Breast epithelium (tissue), 4 donors: ENCODE measurements at regions not wholly inside any gene's neighbourhood (a gene's known extent, or its start where the extent isn't known, plus 50 kb on each side); places are given as distances from the start of the nearest gene placed in this dataset.

ENCODE experiments used
- DNase-seq, 2 donors: peaks; one replicate each; pipeline ENCODE4 v3.0.0-alpha.2; 2019; ENCODE audit warnings: low spot score in 2 of 2
- H3K27ac ChIP-seq, 2 donors: fragments of 200-600 bp; sonication (generic) in 1 of 2; one replicate each; pipeline ENCODE4 v1.5.1; 2016 to 2019; ENCODE audit warnings: mild to moderate bottlenecking in 1 of 2
- H3K27me3 ChIP-seq, 2 donors: fragments of 200-600 bp; sonication (generic) in 1 of 2; one replicate each; pipeline versions ENCODE4 v1.5.1 to v1.6.0; 2017 to 2019; ENCODE audit warnings: control low read depth in 1 of 2, mild to moderate bottlenecking in 1 of 2
- H3K36me3 ChIP-seq: fragments of 200-600 bp; one replicate; pipeline ENCODE4 v1.5.1; 2019
- H3K4me1 ChIP-seq, 2 donors: fragments of 200-600 bp; sonication (generic); one replicate each; pipeline ENCODE4 v1.5.1; 2016 to 2019; ENCODE audit warnings: control low read depth in 1 of 2
- H3K4me3 ChIP-seq, 3 donors: fragments of 200-600 bp; sonication (generic); 1 replicate in 2 of 3; 2 replicates in 1 of 3; pipeline ENCODE4 v1.5.1; 2016 to 2019; ENCODE audit warnings: mild to moderate bottlenecking in 3 of 3, moderate library complexity in 2 of 3
- H3K9me3 ChIP-seq, 2 donors: fragments of 200-600 bp; sonication (generic) in 1 of 2; one replicate each; pipeline ENCODE4 v1.5.1; 2016 to 2019; ENCODE audit warnings: control low read depth in 1 of 2
- POLR2A ChIP-seq: fragments of 450-650 bp; IDR thresholded peaks from one replicate; pipeline ENCODE4 v1.6.1; 2016; ENCODE audit warnings: antibody characterized with exemption, mild to moderate bottlenecking, moderate library complexity
- POLR2AphosphoS5 ChIP-seq, 3 donors: sonication (generic); formaldehyde crosslinking; IDR thresholded peaks; one replicate each; pipeline ENCODE4 v1.6.1; 2017; ENCODE audit warnings: antibody characterized with exemption in 3 of 3
- intact Hi-C: fragments of 100-400 bp; cut with DNase I; formaldehyde crosslinking; loops from one replicate; pipeline ENCODE4 v1.15.1; 2023; ENCODE audit warnings: low total_unique reads
- TF ChIP-seq, protein P1 (sequence below), 3 donors: fragments of 450-650 bp; IDR thresholded peaks; one replicate each; pipeline ENCODE4 v1.5.1; 2016 to 2017; ENCODE audit warnings: antibody characterized with exemption in 3 of 3, mild to moderate bottlenecking in 3 of 3, moderate library complexity in 3 of 3

DNA sequence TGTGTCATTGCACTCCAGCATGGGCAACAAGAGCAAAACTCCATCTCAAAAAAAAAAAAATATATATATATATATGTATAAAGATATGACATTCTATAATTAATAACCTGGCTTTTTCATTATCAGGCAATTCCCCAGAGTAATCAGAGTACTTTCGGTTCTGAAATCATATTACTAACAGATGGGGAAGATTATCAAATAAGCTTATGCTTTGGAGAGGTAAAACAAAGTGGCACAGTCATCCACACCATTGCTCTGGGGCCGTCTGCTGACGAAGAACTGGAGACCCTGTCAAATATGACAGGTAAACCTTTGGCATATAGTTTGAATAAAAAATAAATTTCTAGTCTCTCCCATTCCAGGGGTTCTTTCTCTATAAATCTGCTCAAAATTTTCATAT lies 58.5 kb upstream of the SH3GLB1 start:
- H3K4me1 ChIP-seq: no peaks in the 10 kb centered on the region
- TF ChIP-seq, protein P1, sequence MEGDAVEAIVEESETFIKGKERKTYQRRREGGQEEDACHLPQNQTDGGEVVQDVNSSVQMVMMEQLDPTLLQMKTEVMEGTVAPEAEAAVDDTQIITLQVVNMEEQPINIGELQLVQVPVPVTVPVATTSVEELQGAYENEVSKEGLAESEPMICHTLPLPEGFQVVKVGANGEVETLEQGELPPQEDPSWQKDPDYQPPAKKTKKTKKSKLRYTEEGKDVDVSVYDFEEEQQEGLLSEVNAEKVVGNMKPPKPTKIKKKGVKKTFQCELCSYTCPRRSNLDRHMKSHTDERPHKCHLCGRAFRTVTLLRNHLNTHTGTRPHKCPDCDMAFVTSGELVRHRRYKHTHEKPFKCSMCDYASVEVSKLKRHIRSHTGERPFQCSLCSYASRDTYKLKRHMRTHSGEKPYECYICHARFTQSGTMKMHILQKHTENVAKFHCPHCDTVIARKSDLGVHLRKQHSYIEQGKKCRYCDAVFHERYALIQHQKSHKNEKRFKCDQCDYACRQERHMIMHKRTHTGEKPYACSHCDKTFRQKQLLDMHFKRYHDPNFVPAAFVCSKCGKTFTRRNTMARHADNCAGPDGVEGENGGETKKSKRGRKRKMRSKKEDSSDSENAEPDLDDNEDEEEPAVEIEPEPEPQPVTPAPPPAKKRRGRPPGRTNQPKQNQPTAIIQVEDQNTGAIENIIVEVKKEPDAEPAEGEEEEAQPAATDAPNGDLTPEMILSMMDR (IDR thresholded peaks at IDR 0.05): no peak
- no peak for TF ChIP-seq POLR2A
- TF ChIP-seq POLR2AphosphoS5 (IDR thresholded peaks at IDR 0.05): no peak
- no peak for DNase-seq
- H3K36me3 ChIP-seq: no peaks in the 10 kb centered on the region
- no peaks in the 10 kb centered on the region for H3K9me3 ChIP-seq
- no peaks in the 10 kb centered on the region for H3K27me3 ChIP-seq
- H3K4me3 ChIP-seq: no peak overlapping the region
- H3K27ac ChIP-seq: no peak overlapping the region
- intact Hi-C loops: no loop called here

DNA sequence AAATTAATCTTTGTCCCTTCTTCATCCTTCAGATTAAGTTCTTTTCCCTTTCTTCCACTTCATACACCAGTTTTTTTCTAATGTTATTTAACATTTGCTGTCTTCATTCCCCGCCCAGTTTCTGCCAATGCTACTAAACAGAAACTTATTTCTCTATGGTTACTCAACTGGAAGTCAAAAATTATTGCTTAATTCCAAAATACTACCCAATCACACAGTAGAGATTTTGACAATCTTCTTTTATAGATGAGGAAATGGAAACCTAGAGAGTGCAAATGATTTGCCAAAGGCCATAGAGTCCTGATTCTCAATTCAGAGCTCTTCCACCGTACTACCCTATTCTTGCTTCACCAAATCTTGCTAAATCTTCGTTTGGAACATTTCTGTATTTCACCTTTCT lies 58.1 kb upstream of the SH3GLB1 start:
- intact Hi-C loops: no loop called here
- TF ChIP-seq POLR2A (no peak), POLR2AphosphoS5 (IDR thresholded peaks at IDR 0.05) (no peak)
- TF ChIP-seq, protein P1 (IDR thresholded peaks at IDR 0.05): no peak
- DNase-seq: no peak
- no peaks in the 10 kb centered on the region for H3K4me1 ChIP-seq
- no peak overlapping the region for H3K4me3 ChIP-seq
- no peak overlapping the region for H3K27ac ChIP-seq
- no peaks in the 10 kb centered on the region for H3K9me3 ChIP-seq
- H3K27me3 ChIP-seq: no peaks in the 10 kb centered on the region
- H3K36me3 ChIP-seq: no peaks in the 10 kb centered on the region

DNA sequence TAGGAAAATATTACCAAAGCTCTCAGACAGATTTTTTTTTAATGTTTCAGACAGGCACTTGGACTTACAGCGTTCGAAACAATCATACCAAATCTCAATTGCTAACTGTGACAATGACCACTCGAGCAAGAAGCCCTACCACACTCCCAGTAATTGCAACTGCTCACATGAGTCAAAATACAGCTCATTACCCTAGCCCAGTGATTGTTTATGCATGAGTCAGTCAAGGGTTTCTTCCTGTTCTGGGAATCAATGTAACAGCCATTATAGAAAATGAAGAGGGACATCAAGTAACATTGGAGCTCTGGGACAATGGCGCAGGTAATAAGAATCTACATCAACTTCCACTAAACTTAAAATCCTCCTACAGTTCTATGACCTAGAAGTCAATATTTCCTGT lies 56.1 kb upstream of the SH3GLB1 start:
- H3K4me1 ChIP-seq: no peaks in the 10 kb centered on the region
- no peak overlapping the region for H3K4me3 ChIP-seq
- no peak overlapping the region for H3K27ac ChIP-seq
- TF ChIP-seq POLR2AphosphoS5 (IDR thresholded peaks at IDR 0.05): no peak
- no peak for TF ChIP-seq POLR2A
- TF ChIP-seq, protein P1 (IDR thresholded peaks at IDR 0.05): no peak
- H3K9me3 ChIP-seq: no peaks in the 10 kb centered on the region
- H3K36me3 ChIP-seq: no peaks in the 10 kb centered on the region
- intact Hi-C loops: no loop called here
- DNase-seq: no peak
- H3K27me3 ChIP-seq: no peaks in the 10 kb centered on the region

GRCh38 chr1:86649618-86650017 lies 54.8 kb upstream of the SH3GLB1 start:
- TF ChIP-seq POLR2A: no peak
- no peak for TF ChIP-seq POLR2AphosphoS5 (IDR thresholded peaks at IDR 0.05)
- TF ChIP-seq, protein P1 (IDR thresholded peaks at IDR 0.05): no peak
- Histone ChIP-seq H3K36me3 (no peaks in the 10 kb centered on the region), H3K27me3 (no peaks in the 10 kb centered on the region), H3K4me3 (no peak overlapping the region), H3K9me3 (no peaks in the 10 kb centered on the region), H3K4me1 (no peaks in the 10 kb centered on the region), H3K27ac (no peak overlapping the region)
- no peak for DNase-seq
- intact Hi-C loops: loop anchor here (5.0 kb wide), 1 partner anchor 423 kb away; no protein-coding TSS in a partner anchor

DNA sequence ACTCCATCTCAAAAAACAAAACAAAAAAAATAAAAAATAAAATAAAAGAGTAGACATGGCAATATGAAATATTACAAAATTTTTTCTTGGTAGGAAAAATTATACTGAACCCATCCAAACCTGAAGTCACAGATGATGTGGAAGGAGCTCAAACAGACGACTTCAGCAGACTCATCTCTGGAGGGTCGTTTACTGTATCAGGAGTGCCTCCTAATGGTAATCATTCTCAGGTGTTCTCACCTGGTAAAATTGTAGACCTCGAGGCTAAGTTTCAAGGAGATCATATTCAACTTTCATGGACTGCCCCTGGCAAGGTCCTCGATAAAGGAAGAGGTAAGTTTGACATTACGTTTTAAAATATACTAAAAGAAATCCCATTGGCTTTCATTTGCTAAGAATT lies 54.3 kb upstream of the SH3GLB1 start:
- H3K36me3 ChIP-seq: no peaks in the 10 kb centered on the region
- no peak overlapping the region for H3K4me3 ChIP-seq
- H3K27me3 ChIP-seq: no peaks in the 10 kb centered on the region
- H3K9me3 ChIP-seq: no peaks in the 10 kb centered on the region
- TF ChIP-seq, protein P1 (IDR thresholded peaks at IDR 0.05): no peak
- TF ChIP-seq POLR2A (no peak), POLR2AphosphoS5 (IDR thresholded peaks at IDR 0.05) (no peak)
- H3K27ac ChIP-seq: no peak overlapping the region
- no peaks in the 10 kb centered on the region for H3K4me1 ChIP-seq
- intact Hi-C loops: loop anchor here (5.0 kb wide), 1 partner anchor 422 kb away; no protein-coding TSS in a partner anchor
- no peak for DNase-seq
